K562 (cell line): ENCODE measurements at regions not wholly inside any gene's neighbourhood (a gene's known extent, or its start where the extent isn't known, plus 50 kb on each side); places are given as distances from the start of the nearest gene placed in this dataset.

Source experiments
- BCOR ChIP-seq: fragments of 450-650 bp; IDR thresholded peaks from 2 replicates; pipeline ENCODE4 v1.6.1; 2016
- CHCHD3 ChIP-seq: fragments of 250-450 bp; sonication (Bioruptor Pico); IDR thresholded peaks from 2 replicates; pipeline ENCODE4 v2.1.2; 2022; ENCODE audit warnings: mild to moderate bottlenecking
- KDM5B ChIP-seq: fragments of 200-600 bp; sonication (generic); IDR thresholded peaks from 2 replicates; pipeline ENCODE4 v1.6.1; 2012; ENCODE audit warnings: low read depth, mild to moderate bottlenecking, moderate library complexity, low read length, control low read depth, inconsistent platforms; ENCODE audit not compliant: insufficient replicate concordance
- MGA ChIP-seq: fragments of 450-650 bp; IDR thresholded peaks from 2 replicates; pipeline ENCODE4 v1.6.1; 2016; ENCODE audit warnings: mild to moderate bottlenecking, moderate library complexity
- PRPF4 ChIP-seq: fragments of 200-400 bp; formaldehyde crosslinking; IDR thresholded peaks from one replicate; pipeline ENCODE4 v1.6.1; 2017; ENCODE audit warnings: low read length, low read depth, mild to moderate bottlenecking; ENCODE audit not compliant: insufficient read depth, poor library complexity, severe bottlenecking
- ZHX1 ChIP-seq: fragments of 150-350 bp; conservative IDR thresholded peaks from 2 replicates; pipeline ENCODE4 v1.6.1; 2014; ENCODE audit warnings: low read length
- ZNF174 ChIP-seq: fragments of 250-450 bp; sonication (Bioruptor Pico); IDR thresholded peaks from 2 replicates; pipeline ENCODE4 v1.4.0; 2020; ENCODE audit warnings: mild to moderate bottlenecking

- no peak for TF ChIP-seq PRPF4
- TF ChIP-seq ZNF174 (CRISPR knock-in tag), result no peak
- no peak for TF ChIP-seq KDM5B
- no peak for TF ChIP-seq MGA
- TF ChIP-seq CHCHD3 (CRISPR knock-in tag), result no peak
- TF ChIP-seq ZHX1, result no peak
- no peak for TF ChIP-seq BCOR
Observed at GRCh38 chr19:34600366-34600765, 76.6 kb downstream of the SCGB2B2 start (continued).
